ENCODE measurements at regions not wholly inside any gene's neighbourhood (a gene's known extent, or its start where the extent isn't known, plus 50 kb on each side); places are given as distances from the start of the nearest gene placed in this dataset.
"Not testable (repeated sequence)": the region's sequence is repeated elsewhere in the genome, so short reads cannot be mapped to it uniquely, and the experiment has no call there.

GRCh38 chr4:153076861-153077260 is 127.4 kb upstream of the TRIM2 start:
- DNase-seq: no peak

- DNase-seq: no peak
These were observed 124.3 kb upstream of the TRIM2 start for GRCh38 chr4:153079857-153080391.

- no peak for DNase-seq
These were observed 123.2 kb upstream of the TRIM2 start for GRCh38 chr4:153081006-153081580.

- no peak for DNase-seq
These were observed 122.5 kb upstream of the TRIM2 start for GRCh38 chr4:153081693-153082092.

- no peak for DNase-seq
These were observed 121.6 kb upstream of the TRIM2 start for GRCh38 chr4:153082322-153083301.

GRCh38 chr4:153083447-153083947 is 120.7 kb upstream of the TRIM2 start:
- DNase-seq: peak; percentile 1 to 66

GRCh38 chr4:153084224-153084979 is 119.8 kb upstream of the TRIM2 start:
- DNase-seq: no peak

- peak in 1 of 2 experiments; percentile 18 for DNase-seq
These were observed 119.1 kb upstream of the TRIM2 start for GRCh38 chr4:153084980-153085630.

GRCh38 chr4:153087671-153088194 is 116.5 kb upstream of the TRIM2 start:
- no peak for DNase-seq

- DNase-seq: no peak
These were observed 114.5 kb upstream of the TRIM2 start for GRCh38 chr4:153089742-153090141.

- no peak for DNase-seq
These were observed 114.1 kb upstream of the TRIM2 start for GRCh38 chr4:153090181-153090580.

- no peak for DNase-seq
These were observed 113.4 kb upstream of the TRIM2 start for GRCh38 chr4:153090670-153091385.

- DNase-seq: no peak
These were observed 110.8 kb upstream of the TRIM2 start for GRCh38 chr4:153093396-153093795.

GRCh38 chr4:153093802-153094201 is 110.4 kb upstream of the TRIM2 start:
- DNase-seq: no peak

GRCh38 chr4:153094435-153094834 is 109.8 kb upstream of the TRIM2 start:
- DNase-seq: no peak

GRCh38 chr4:153095448-153096204 is 108.6 kb upstream of the TRIM2 start:
- no peak for DNase-seq

GRCh38 chr4:153096344-153096743 is 107.9 kb upstream of the TRIM2 start:
- DNase-seq: no peak

- DNase-seq: no peak
These were observed 105.8 kb upstream of the TRIM2 start for GRCh38 chr4:153098427-153098826.

- no peak for DNase-seq
These were observed 104.7 kb upstream of the TRIM2 start for GRCh38 chr4:153099391-153100140.

GRCh38 chr4:153106736-153107135 is 97.5 kb upstream of the TRIM2 start:
- not testable (repeated sequence) for DNase-seq
